ENCODE measurements at regions not wholly inside any gene's neighbourhood (a gene's known extent, or its start where the extent isn't known, plus 50 kb on each side); places are given as distances from the start of the nearest gene placed in this dataset.

DNA sequence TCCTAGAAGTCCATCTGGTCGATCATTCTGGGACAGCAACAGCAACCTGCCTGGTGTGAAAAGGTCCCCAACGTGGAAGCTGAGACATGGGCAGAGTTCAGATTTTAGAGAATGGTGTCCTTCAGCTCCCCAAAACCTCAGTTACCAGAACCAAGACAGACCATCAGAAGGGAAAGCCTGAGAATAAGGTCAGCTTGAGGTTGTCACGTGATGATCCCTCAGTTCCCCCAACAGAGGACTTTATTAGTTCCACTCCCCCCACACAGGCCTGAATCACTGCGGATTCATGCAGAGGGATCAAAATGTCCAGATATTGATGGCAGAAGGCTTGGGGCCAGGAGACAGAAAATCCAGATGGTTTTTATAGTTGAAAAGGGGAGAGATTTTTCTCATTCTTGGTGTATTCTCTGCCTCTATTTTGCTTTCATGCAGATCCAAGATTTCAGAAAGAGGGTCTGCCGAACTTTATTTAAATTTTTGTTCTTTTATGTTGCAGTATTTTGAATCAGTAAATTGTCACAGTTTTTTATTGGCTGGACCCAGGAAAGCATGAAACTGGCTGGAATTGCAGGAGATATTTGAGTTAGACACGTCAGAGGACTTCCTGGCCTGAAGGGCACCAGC lies 139.0 kb upstream of the NTM start:
- BruUV-seq (replicated peaks), result no TSS peak
- H3K79me2 ChIP-seq (ENCODE audit: control insufficient read depth, insufficient read depth, low read length), result no peaks in the 10 kb centered on the region
- H3K9me3 ChIP-seq (replicated peaks; ENCODE audit: control insufficient read depth, insufficient read depth, low read length), result no peaks in the 10 kb centered on the region; the same call in 2 of the 3 replicates
- FAIRE-seq, result no peak
- no peaks in the 10 kb centered on the region for H3K4me1 ChIP-seq (ENCODE audit: control insufficient read depth, insufficient read depth, low read length)
- H3K27ac ChIP-seq (ENCODE audit: control insufficient read depth, insufficient read depth), result no peak overlapping the region
- no peak overlapping the region for H3K4me2 ChIP-seq (ENCODE audit: control insufficient read depth, insufficient read depth)
- in situ Hi-C loops (cut with MboI), result no loop called here
- H2AFZ ChIP-seq (ENCODE audit: control insufficient read depth, low read depth, low read length), result no peak overlapping the region
- no peak for ATAC-seq
- RAD21 ChIA-PET (ENCODE audit: unreplicated experiment), result interaction anchor here (1.5 kb wide), 1 partner anchor 167 kb away, joined by 3 read pairs; no protein-coding TSS in a partner anchor
- POLR2A ChIA-PET, result no interaction called here
- SMC1A ChIA-PET (ENCODE audit: uncharacterized antibody, unreplicated experiment), result no interaction called here
- intact Hi-C loops (cut with micrococcal nuclease; ENCODE audit: unreplicated experiment), result no loop called here
- WGBS (ENCODE audit: insufficient coverage, insufficient replicate concordance, low lambda C conversion rate, missing lambda C conversion rate), result 22% methylated on average over 6 of the region's 6 CpGs
- no peak overlapping the region for H3K4me3 ChIP-seq
- H3K36me3 ChIP-seq (ENCODE audit: control insufficient read depth in 2 of 2, insufficient read depth in 2 of 2, low read length in 1 of 2), result no peaks in the 10 kb centered on the region
- peaks cover 0 to 1% of the 10 kb centered on the region in 2 experiments; a peak in 1 of 4 replicates for H3K27me3 ChIP-seq (replicated peaks in 1 of 2; ENCODE audit: control insufficient read depth in 2 of 2, insufficient read depth in 2 of 2, low read length in 1 of 2)
- CTCF ChIA-PET, result no interaction called here
- H3K9ac ChIP-seq (ENCODE audit: control insufficient read depth, insufficient read depth, low read length), result no peak overlapping the region
- no peak for DNase-seq (ENCODE audit: low read depth, low spot score)
- no peaks in the 10 kb centered on the region for H4K20me1 ChIP-seq (ENCODE audit: control insufficient read depth, insufficient read depth)
- TF ChIP-seq, protein P1, sequence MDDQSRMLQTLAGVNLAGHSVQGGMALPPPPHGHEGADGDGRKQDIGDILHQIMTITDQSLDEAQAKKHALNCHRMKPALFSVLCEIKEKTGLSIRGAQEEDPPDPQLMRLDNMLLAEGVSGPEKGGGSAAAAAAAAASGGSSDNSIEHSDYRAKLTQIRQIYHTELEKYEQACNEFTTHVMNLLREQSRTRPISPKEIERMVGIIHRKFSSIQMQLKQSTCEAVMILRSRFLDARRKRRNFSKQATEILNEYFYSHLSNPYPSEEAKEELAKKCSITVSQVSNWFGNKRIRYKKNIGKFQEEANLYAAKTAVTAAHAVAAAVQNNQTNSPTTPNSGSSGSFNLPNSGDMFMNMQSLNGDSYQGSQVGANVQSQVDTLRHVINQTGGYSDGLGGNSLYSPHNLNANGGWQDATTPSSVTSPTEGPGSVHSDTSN (IDR thresholded peaks at IDR 0.05; ENCODE audit: insufficient replicate concordance, low read depth, low read length), result no peak
- TF ChIP-seq HCFC1 (IDR thresholded peaks at IDR 0.05; ENCODE audit: low read length) (no peak), IKZF1 (conservative IDR thresholded peaks at IDR 0.05) (no peak), CREM (IDR thresholded peaks at IDR 0.05; ENCODE audit: low read depth) (no peak), DPF2 (IDR thresholded peaks at IDR 0.05) (no peak), STAT1 (conservative IDR thresholded peaks at IDR 0.05) (no peak), JUNB (IDR thresholded peaks at IDR 0.05) (no peak), EED (IDR thresholded peaks at IDR 0.05; ENCODE audit: low read depth) (no peak), NRF1 (conservative IDR thresholded peaks at IDR 0.05; ENCODE audit: low read depth, low read length) (no peak), SUPT20H (IDR thresholded peaks at IDR 0.05; ENCODE audit: borderline replicate concordance, control insufficient read depth, low read depth, low read length) (no peak), CBX5 (IDR thresholded peaks at IDR 0.05; ENCODE audit: low read depth) (no peak), STAT3 (IDR thresholded peaks at IDR 0.05; ENCODE audit: low read depth, low read length) (no peak)
- TF ChIP-seq, protein P2, sequence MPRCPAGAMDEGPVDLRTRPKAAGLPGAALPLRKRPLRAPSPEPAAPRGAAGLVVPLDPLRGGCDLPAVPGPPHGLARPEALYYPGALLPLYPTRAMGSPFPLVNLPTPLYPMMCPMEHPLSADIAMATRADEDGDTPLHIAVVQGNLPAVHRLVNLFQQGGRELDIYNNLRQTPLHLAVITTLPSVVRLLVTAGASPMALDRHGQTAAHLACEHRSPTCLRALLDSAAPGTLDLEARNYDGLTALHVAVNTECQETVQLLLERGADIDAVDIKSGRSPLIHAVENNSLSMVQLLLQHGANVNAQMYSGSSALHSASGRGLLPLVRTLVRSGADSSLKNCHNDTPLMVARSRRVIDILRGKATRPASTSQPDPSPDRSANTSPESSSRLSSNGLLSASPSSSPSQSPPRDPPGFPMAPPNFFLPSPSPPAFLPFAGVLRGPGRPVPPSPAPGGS (IDR thresholded peaks at IDR 0.05; ENCODE audit: borderline replicate concordance, insufficient read depth, low read depth, low read length, poor library complexity, severe bottlenecking), result no peak
- TF ChIP-seq, protein P3, sequence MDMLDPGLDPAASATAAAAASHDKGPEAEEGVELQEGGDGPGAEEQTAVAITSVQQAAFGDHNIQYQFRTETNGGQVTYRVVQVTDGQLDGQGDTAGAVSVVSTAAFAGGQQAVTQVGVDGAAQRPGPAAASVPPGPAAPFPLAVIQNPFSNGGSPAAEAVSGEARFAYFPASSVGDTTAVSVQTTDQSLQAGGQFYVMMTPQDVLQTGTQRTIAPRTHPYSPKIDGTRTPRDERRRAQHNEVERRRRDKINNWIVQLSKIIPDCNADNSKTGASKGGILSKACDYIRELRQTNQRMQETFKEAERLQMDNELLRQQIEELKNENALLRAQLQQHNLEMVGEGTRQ (IDR thresholded peaks at IDR 0.05; ENCODE audit: borderline replicate concordance, low read depth, low read length), result no peak
- TF ChIP-seq, protein P4, sequence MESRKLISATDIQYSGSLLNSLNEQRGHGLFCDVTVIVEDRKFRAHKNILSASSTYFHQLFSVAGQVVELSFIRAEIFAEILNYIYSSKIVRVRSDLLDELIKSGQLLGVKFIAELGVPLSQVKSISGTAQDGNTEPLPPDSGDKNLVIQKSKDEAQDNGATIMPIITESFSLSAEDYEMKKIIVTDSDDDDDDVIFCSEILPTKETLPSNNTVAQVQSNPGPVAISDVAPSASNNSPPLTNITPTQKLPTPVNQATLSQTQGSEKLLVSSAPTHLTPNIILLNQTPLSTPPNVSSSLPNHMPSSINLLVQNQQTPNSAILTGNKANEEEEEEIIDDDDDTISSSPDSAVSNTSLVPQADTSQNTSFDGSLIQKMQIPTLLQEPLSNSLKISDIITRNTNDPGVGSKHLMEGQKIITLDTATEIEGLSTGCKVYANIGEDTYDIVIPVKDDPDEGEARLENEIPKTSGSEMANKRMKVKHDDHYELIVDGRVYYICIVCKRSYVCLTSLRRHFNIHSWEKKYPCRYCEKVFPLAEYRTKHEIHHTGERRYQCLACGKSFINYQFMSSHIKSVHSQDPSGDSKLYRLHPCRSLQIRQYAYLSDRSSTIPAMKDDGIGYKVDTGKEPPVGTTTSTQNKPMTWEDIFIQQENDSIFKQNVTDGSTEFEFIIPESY (IDR thresholded peaks at IDR 0.05), result no peak

Data from GM12878 (cell line).